HEK293 (cell line): ENCODE measurements at regions not wholly inside any gene's neighbourhood (a gene's known extent, or its start where the extent isn't known, plus 50 kb on each side); places are given as distances from the start of the nearest gene placed in this dataset.

Source experiments
- CTCF ChIA-PET: fragments of 350-600 bp; formaldehyde crosslinking; extraction: SDS; loops from one replicate; lab custom pipeline; 2021; ENCODE audit warnings: antibody characterized with exemption; lab: Yijun Ruan, JAX
- POLR2A ChIA-PET: fragments of 300-600 bp; formaldehyde crosslinking; extraction: SDS; loops from one replicate; lab custom pipeline; 2020; ENCODE audit warnings: antibody characterized with exemption, inconsistent platforms; lab: Yijun Ruan, JAX
- H3K27ac ChIP-seq: fragments of 200-500 bp; sonication (Bioruptor generic); 2 replicates; pipeline ENCODE4 v1.5.1; 2014; ENCODE audit warnings: low read depth, low read length, control low read depth, inconsistent platforms; ENCODE audit errors: extremely low read depth
- H3K36me3 ChIP-seq, 2 experiments: fragments of 200-500 bp in 1 of 2; sonication (Bioruptor generic) in 1 of 2; 1 replicate in 1 of 2; 2 replicates in 1 of 2; pipeline ENCODE4 v1.5.1; 2014 to 2017; ENCODE audit warnings: inconsistent platforms in 2 of 2, low read length in 2 of 2; ENCODE audit not compliant: control insufficient read depth in 2 of 2, insufficient read depth in 1 of 2
- H3K4me1 ChIP-seq: fragments of 200-500 bp; sonication (Bioruptor generic); 2 replicates; pipeline ENCODE4 v1.5.1; 2014; ENCODE audit warnings: mild to moderate bottlenecking, low read length, inconsistent platforms; ENCODE audit not compliant: control insufficient read depth, insufficient read depth
- H3K4me3 ChIP-seq: 2 replicates; pipeline ENCODE4 v1.5.1; 2011; ENCODE audit warnings: low read depth, mild to moderate bottlenecking, control low read depth, low read length, moderate library complexity
- H3K9me3 ChIP-seq: fragments of 200-500 bp; sonication (Bioruptor generic); 2 replicates; pipeline ENCODE4 v1.5.1; 2014; ENCODE audit warnings: low read depth, low read length, inconsistent platforms; ENCODE audit not compliant: control insufficient read depth, insufficient read depth
- ATF2 ChIP-seq: fragments of 450-650 bp; formaldehyde crosslinking; IDR thresholded peaks from 2 replicates; pipeline ENCODE4 v1.5.1; 2016; ENCODE audit warnings: missing biosample characterization, missing genetic modification characterization, low read depth
- EGR2 ChIP-seq: fragments of 450-650 bp; formaldehyde crosslinking; IDR thresholded peaks from 2 replicates; pipeline ENCODE4 v1.5.1; 2016; ENCODE audit warnings: low read depth, missing biosample characterization, missing genetic modification characterization
- FEZF1 ChIP-seq: fragments of 450-650 bp; formaldehyde crosslinking; IDR thresholded peaks from 2 replicates; pipeline ENCODE4 v1.5.1; 2016; ENCODE audit warnings: missing biosample characterization, missing genetic modification characterization
- KLF1 ChIP-seq: fragments of 450-650 bp; formaldehyde crosslinking; IDR thresholded peaks from 2 replicates; pipeline ENCODE4 v1.5.1; 2016; ENCODE audit warnings: missing biosample characterization, missing genetic modification characterization
- OSR2 ChIP-seq: fragments of 450-650 bp; formaldehyde crosslinking; IDR thresholded peaks from 2 replicates; pipeline ENCODE4 v1.5.1; 2016; ENCODE audit warnings: missing biosample characterization, missing genetic modification characterization
- REPIN1 ChIP-seq: fragments of 450-650 bp; formaldehyde crosslinking; IDR thresholded peaks from 2 replicates; pipeline ENCODE4 v1.5.1; 2017; ENCODE audit warnings: missing biosample characterization, missing genetic modification characterization, low read depth
- SP2 ChIP-seq: fragments of 450-650 bp; formaldehyde crosslinking; IDR thresholded peaks from 2 replicates; pipeline ENCODE4 v1.5.1; 2016; ENCODE audit warnings: missing biosample characterization, missing genetic modification characterization
- SP7 ChIP-seq: fragments of 450-650 bp; formaldehyde crosslinking; IDR thresholded peaks from 2 replicates; pipeline ENCODE4 v1.5.1; 2016; ENCODE audit warnings: missing biosample characterization, missing genetic modification characterization
- TSHZ1 ChIP-seq: fragments of 450-650 bp; formaldehyde crosslinking; IDR thresholded peaks from 2 replicates; pipeline ENCODE4 v1.5.1; 2016; ENCODE audit warnings: missing biosample characterization, missing genetic modification characterization, borderline replicate concordance
- YY2 ChIP-seq: fragments of 450-650 bp; formaldehyde crosslinking; IDR thresholded peaks from 2 replicates; pipeline ENCODE4 v1.5.1; 2016; ENCODE audit warnings: missing biosample characterization, missing genetic modification characterization
- ZBTB21 ChIP-seq: fragments of 450-650 bp; formaldehyde crosslinking; IDR thresholded peaks from 2 replicates; pipeline ENCODE4 v1.5.1; 2017; ENCODE audit warnings: missing biosample characterization, missing genetic modification characterization
- ZBTB49 ChIP-seq: fragments of 450-650 bp; formaldehyde crosslinking; IDR thresholded peaks from 2 replicates; pipeline ENCODE4 v1.5.1; 2016; ENCODE audit warnings: missing biosample characterization, missing genetic modification characterization, low read depth
- ZFP37 ChIP-seq: fragments of 450-650 bp; formaldehyde crosslinking; IDR thresholded peaks from 2 replicates; pipeline ENCODE4 v1.5.1; 2016; ENCODE audit warnings: missing biosample characterization, missing genetic modification characterization
- ZNF112 ChIP-seq: fragments of 450-650 bp; formaldehyde crosslinking; IDR thresholded peaks from 2 replicates; pipeline ENCODE4 v1.5.0; 2017; ENCODE audit warnings: missing biosample characterization, missing genetic modification characterization
- ZNF140 ChIP-seq: fragments of 450-650 bp; formaldehyde crosslinking; IDR thresholded peaks from 2 replicates; pipeline ENCODE4 v1.5.1; 2016; ENCODE audit warnings: missing biosample characterization, missing genetic modification characterization
- ZNF146 ChIP-seq: fragments of 450-650 bp; formaldehyde crosslinking; IDR thresholded peaks from 2 replicates; pipeline ENCODE4 v1.5.1; 2016; ENCODE audit warnings: missing biosample characterization, missing genetic modification characterization
- ZNF148 ChIP-seq: fragments of 450-650 bp; formaldehyde crosslinking; IDR thresholded peaks from 2 replicates; pipeline ENCODE4 v1.5.0; 2017; ENCODE audit warnings: missing biosample characterization, missing genetic modification characterization, borderline replicate concordance
- ZNF211 ChIP-seq: fragments of 450-650 bp; formaldehyde crosslinking; IDR thresholded peaks from 2 replicates; pipeline ENCODE4 v1.5.1; 2016; ENCODE audit warnings: low read depth, missing biosample characterization, missing genetic modification characterization
- ZNF214 ChIP-seq: fragments of 450-650 bp; formaldehyde crosslinking; IDR thresholded peaks from 2 replicates; pipeline ENCODE4 v1.5.1; 2017; ENCODE audit warnings: missing biosample characterization, mild to moderate bottlenecking, missing genetic modification characterization, borderline replicate concordance
- ZNF391 ChIP-seq: fragments of 450-650 bp; formaldehyde crosslinking; IDR thresholded peaks from 2 replicates; pipeline ENCODE4 v1.5.1; 2016; ENCODE audit warnings: low read depth, missing biosample characterization, missing genetic modification characterization, borderline replicate concordance
- ZNF416 ChIP-seq: fragments of 450-650 bp; formaldehyde crosslinking; IDR thresholded peaks from 2 replicates; pipeline ENCODE4 v1.5.1; 2016; ENCODE audit warnings: missing biosample characterization, missing genetic modification characterization
- ZNF521 ChIP-seq: fragments of 450-650 bp; formaldehyde crosslinking; IDR thresholded peaks from 2 replicates; pipeline ENCODE4 v1.5.1; 2017; ENCODE audit warnings: missing biosample characterization, mild to moderate bottlenecking, missing genetic modification characterization
- ZNF529 ChIP-seq: fragments of 450-650 bp; formaldehyde crosslinking; IDR thresholded peaks from 2 replicates; pipeline ENCODE4 v1.5.1; 2017; ENCODE audit warnings: missing genetic modification characterization, missing biosample characterization; ENCODE audit not compliant: insufficient replicate concordance
- ZNF544 ChIP-seq: fragments of 450-650 bp; formaldehyde crosslinking; IDR thresholded peaks from 2 replicates; pipeline ENCODE4 v1.5.0; 2017; ENCODE audit warnings: missing biosample characterization, missing genetic modification characterization
- ZNF629 ChIP-seq: fragments of 450-650 bp; formaldehyde crosslinking; IDR thresholded peaks from 2 replicates; pipeline ENCODE4 v1.5.1; 2017; ENCODE audit warnings: missing biosample characterization, missing genetic modification characterization
- ZNF670 ChIP-seq: fragments of 450-650 bp; formaldehyde crosslinking; IDR thresholded peaks from 2 replicates; pipeline ENCODE4 v1.5.1; 2016; ENCODE audit warnings: missing biosample characterization, missing genetic modification characterization, low read depth
- ZNF701 ChIP-seq: fragments of 450-650 bp; formaldehyde crosslinking; IDR thresholded peaks from 2 replicates; pipeline ENCODE4 v1.5.1; 2016; ENCODE audit warnings: missing biosample characterization, missing genetic modification characterization
- ZNF776 ChIP-seq: fragments of 450-650 bp; formaldehyde crosslinking; IDR thresholded peaks from 2 replicates; pipeline ENCODE4 v1.5.0; 2017; ENCODE audit warnings: missing biosample characterization, missing genetic modification characterization, borderline replicate concordance
- ZXDB ChIP-seq: fragments of 450-650 bp; formaldehyde crosslinking; IDR thresholded peaks from 2 replicates; pipeline ENCODE4 v1.5.1; 2016; ENCODE audit warnings: missing biosample characterization, missing genetic modification characterization

GRCh38 chr4:140293979-140294378 lies 79.5 kb upstream of the SCOC start:
- Histone ChIP-seq H3K9me3 (no peaks in the 10 kb centered on the region), H3K27ac (no peak overlapping the region), H3K4me1 (no peaks in the 10 kb centered on the region), H3K36me3 (no peaks in the 10 kb centered on the region), H3K4me3 (no peak overlapping the region)
- POLR2A ChIA-PET, result no interaction called here
- TF ChIP-seq ZNF670 (tag by site-specific recombination), result no peak
- TF ChIP-seq ZNF211 (tag by site-specific recombination), result no peak
- TF ChIP-seq ZNF521 (tag by site-specific recombination), result no peak
- TF ChIP-seq ZFP37 (tag by site-specific recombination), result no peak
- no peak for TF ChIP-seq TSHZ1
- TF ChIP-seq ZNF146 (tag by site-specific recombination), result no peak
- no peak for TF ChIP-seq ZNF140 (tag by site-specific recombination)
- TF ChIP-seq REPIN1 (tag by site-specific recombination), result no peak
- no peak for TF ChIP-seq FEZF1
- no peak for TF ChIP-seq ZNF701 (tag by site-specific recombination)
- no peak for TF ChIP-seq ZNF416 (tag by site-specific recombination)
- TF ChIP-seq ZNF112 (tag by site-specific recombination), result no peak
- TF ChIP-seq ZNF776, result no peak
- no peak for TF ChIP-seq ZXDB (tag by site-specific recombination)
- TF ChIP-seq YY2, result no peak
- CTCF ChIA-PET, result no interaction called here

- Histone ChIP-seq H3K36me3 (no peaks in the 10 kb centered on the region), H3K4me1 (no peaks in the 10 kb centered on the region), H3K4me3 (no peak overlapping the region), H3K27ac (no peak overlapping the region), H3K9me3 (no peaks in the 10 kb centered on the region)
- ChIA-PET POLR2A (no interaction called here), CTCF (interaction anchor here (0.6 to 0.7 kb wide), 2 partner anchors 69 to 1118 kb away, joined by 3 read pairs; no protein-coding TSS in a partner anchor)
- TF ChIP-seq ZNF544 (tag by site-specific recombination) (no peak), ZBTB21 (tag by site-specific recombination) (peak; percentile 51; the same call in 1 of the 2 replicates), ZNF529 (no peak), KLF1 (no peak), ZNF214 (tag by site-specific recombination) (no peak), OSR2 (tag by site-specific recombination) (no peak), ZNF391 (no peak), ZNF211 (tag by site-specific recombination) (no peak), EGR2 (tag by site-specific recombination) (no peak), ATF2 (tag by site-specific recombination) (peak; percentile 67), ZNF629 (tag by site-specific recombination) (peak; percentile 65), ZNF148 (tag by site-specific recombination) (no peak), SP2 (tag by site-specific recombination) (no peak), SP7 (no peak), ZBTB49 (tag by site-specific recombination) (no peak)
Observed at GRCh38 chr4:140291259-140291658, 82.2 kb upstream of the SCOC start.
